ENCODE measurements at regions not wholly inside any gene's neighbourhood (a gene's known extent, or its start where the extent isn't known, plus 50 kb on each side); places are given as distances from the start of the nearest gene placed in this dataset.
"Not testable (repeated sequence)": the region's sequence is repeated elsewhere in the genome, so short reads cannot be mapped to it uniquely, and the experiment has no call there.

DNA sequence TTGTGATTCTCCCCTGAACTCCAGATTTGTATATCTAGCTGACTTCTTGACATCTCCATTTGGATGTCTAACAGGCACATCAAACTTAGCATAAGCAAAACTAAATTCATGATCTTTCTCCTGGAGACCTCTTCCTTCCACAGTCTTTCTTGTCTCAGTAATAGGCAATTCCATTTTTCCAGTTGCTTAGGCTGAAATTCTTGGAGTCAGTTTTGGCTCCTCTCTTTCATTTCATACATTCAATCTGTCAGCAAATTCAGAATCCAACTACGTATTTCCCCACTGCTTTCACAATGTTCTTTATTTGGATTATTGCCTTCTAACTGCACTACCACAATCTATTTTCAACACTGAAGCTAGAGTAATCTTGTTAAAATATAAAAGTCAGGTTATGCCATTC is 219.9 kb upstream of the GLRA2 start:
- Histone ChIP-seq H3K9me3 (ENCODE audit: insufficient read depth, low read depth, low read length) (no peaks in the 10 kb centered on the region), H3F3A (ENCODE audit: low read depth) (no peaks in the 10 kb centered on the region), H3K4me1 (ENCODE audit: insufficient read depth, low read length, poor library complexity, severe bottlenecking) (no peaks in the 10 kb centered on the region), H2AFZ (ENCODE audit: low read length) (no peak overlapping the region), H3K9ac (ENCODE audit: low read depth, low read length, poor library complexity, severe bottlenecking) (no peak overlapping the region), H3K4me2 (ENCODE audit: low read depth, low read length, poor library complexity, severe bottlenecking) (no peak overlapping the region), H4K20me1 (ENCODE audit: insufficient read depth, low read length, poor library complexity, severe bottlenecking) (no peaks in the 10 kb centered on the region), H3K4me3 (ENCODE audit: low read length, poor library complexity, severe bottlenecking) (no peak overlapping the region), H3K36me3 (ENCODE audit: insufficient read depth, low read length) (no peaks in the 10 kb centered on the region), H3K9me2 (replicated peaks; ENCODE audit: low read depth, low read length) (no peaks in the 10 kb centered on the region), H3K79me2 (ENCODE audit: insufficient read depth, low read length) (no peaks in the 10 kb centered on the region), H3K27me3 (ENCODE audit: insufficient read depth, low read length, poor library complexity, severe bottlenecking) (no peaks in the 10 kb centered on the region)
- TF ChIP-seq EZH2phosphoT487 (IDR thresholded peaks at IDR 0.05; ENCODE audit: borderline replicate concordance), result no peak
- TF ChIP-seq, protein P1, sequence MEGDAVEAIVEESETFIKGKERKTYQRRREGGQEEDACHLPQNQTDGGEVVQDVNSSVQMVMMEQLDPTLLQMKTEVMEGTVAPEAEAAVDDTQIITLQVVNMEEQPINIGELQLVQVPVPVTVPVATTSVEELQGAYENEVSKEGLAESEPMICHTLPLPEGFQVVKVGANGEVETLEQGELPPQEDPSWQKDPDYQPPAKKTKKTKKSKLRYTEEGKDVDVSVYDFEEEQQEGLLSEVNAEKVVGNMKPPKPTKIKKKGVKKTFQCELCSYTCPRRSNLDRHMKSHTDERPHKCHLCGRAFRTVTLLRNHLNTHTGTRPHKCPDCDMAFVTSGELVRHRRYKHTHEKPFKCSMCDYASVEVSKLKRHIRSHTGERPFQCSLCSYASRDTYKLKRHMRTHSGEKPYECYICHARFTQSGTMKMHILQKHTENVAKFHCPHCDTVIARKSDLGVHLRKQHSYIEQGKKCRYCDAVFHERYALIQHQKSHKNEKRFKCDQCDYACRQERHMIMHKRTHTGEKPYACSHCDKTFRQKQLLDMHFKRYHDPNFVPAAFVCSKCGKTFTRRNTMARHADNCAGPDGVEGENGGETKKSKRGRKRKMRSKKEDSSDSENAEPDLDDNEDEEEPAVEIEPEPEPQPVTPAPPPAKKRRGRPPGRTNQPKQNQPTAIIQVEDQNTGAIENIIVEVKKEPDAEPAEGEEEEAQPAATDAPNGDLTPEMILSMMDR (conservative IDR thresholded peaks at IDR 0.05; ENCODE audit: low read length), result no peak

DNA sequence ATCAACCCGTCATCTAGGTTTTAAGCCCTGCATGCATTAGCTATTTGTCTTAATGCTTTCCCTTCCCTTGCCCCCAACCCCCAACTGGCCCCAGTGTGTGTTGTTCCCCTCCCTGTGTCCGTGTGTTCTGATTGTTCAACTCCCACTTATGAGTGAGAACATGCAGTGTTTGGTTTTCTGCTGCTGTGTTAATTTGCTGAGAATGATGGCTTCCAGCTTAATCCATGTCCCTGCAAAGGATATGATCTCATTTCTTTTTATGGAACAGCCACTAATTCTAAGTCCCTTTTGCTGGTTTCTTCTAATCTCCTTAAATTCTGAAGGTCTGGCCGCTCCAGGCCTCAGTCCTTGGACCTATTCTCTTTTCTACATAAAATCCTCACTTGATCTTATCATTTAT is 220.4 kb upstream of the GLRA2 start:
- H4K20me1 ChIP-seq (ENCODE audit: insufficient read depth, low read length, poor library complexity, severe bottlenecking); H3F3A ChIP-seq (ENCODE audit: low read depth); H3K4me2 ChIP-seq (ENCODE audit: low read depth, low read length, poor library complexity, severe bottlenecking): not testable (repeated sequence)

DNA sequence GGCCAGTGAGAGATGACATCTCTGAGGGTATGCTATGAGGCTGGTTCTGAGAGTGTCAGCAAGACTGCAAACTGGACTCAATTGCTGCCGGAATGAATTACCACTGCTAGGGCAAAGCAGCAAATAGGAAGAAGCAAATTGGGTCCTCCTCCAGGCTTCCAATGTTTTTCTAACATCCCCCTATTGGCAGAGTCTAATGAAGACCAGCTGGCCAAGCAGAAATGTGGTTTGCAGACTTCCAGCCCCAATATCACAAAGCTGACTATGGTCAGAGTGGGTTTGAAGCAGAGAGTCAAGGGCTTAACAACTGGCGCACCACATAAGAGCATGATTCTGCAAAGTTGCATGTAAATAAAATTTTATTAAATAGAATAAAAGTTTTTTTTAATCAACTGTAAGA is 225.4 kb upstream of the GLRA2 start:
- TF ChIP-seq EZH2phosphoT487 (IDR thresholded peaks at IDR 0.05; ENCODE audit: borderline replicate concordance), result no peak
- TF ChIP-seq, protein P1 (conservative IDR thresholded peaks at IDR 0.05; ENCODE audit: low read length), result no peak
- Histone ChIP-seq H3K9me2 (replicated peaks; ENCODE audit: low read depth, low read length) (no peaks in the 10 kb centered on the region), H3K79me2 (ENCODE audit: insufficient read depth, low read length) (no peaks in the 10 kb centered on the region), H3K4me3 (ENCODE audit: low read length, poor library complexity, severe bottlenecking) (no peak overlapping the region), H3F3A (ENCODE audit: low read depth) (no peaks in the 10 kb centered on the region), H4K20me1 (ENCODE audit: insufficient read depth, low read length, poor library complexity, severe bottlenecking) (no peaks in the 10 kb centered on the region), H3K4me2 (ENCODE audit: low read depth, low read length, poor library complexity, severe bottlenecking) (no peak overlapping the region), H3K4me1 (ENCODE audit: insufficient read depth, low read length, poor library complexity, severe bottlenecking) (no peaks in the 10 kb centered on the region), H3K9me3 (ENCODE audit: insufficient read depth, low read depth, low read length) (no peaks in the 10 kb centered on the region), H3K9ac (ENCODE audit: low read depth, low read length, poor library complexity, severe bottlenecking) (no peak overlapping the region), H3K27me3 (ENCODE audit: insufficient read depth, low read length, poor library complexity, severe bottlenecking) (no peaks in the 10 kb centered on the region), H3K36me3 (ENCODE audit: insufficient read depth, low read length) (no peaks in the 10 kb centered on the region), H2AFZ (ENCODE audit: low read length) (no peak overlapping the region)

More for the DNA sequence above, 220.4 kb upstream of the GLRA2 start:
- not testable (repeated sequence) for H3K79me2 ChIP-seq (ENCODE audit: insufficient read depth, low read length); H3K4me1 ChIP-seq (ENCODE audit: insufficient read depth, low read length, poor library complexity, severe bottlenecking); H2AFZ ChIP-seq (ENCODE audit: low read length); H3K27me3 ChIP-seq (ENCODE audit: insufficient read depth, low read length, poor library complexity, severe bottlenecking); H3K36me3 ChIP-seq (ENCODE audit: insufficient read depth, low read length); H3K4me3 ChIP-seq (ENCODE audit: low read length, poor library complexity, severe bottlenecking); H3K9me2 ChIP-seq (replicated peaks; ENCODE audit: low read depth, low read length); H3K9me3 ChIP-seq (ENCODE audit: insufficient read depth, low read depth, low read length); H3K9ac ChIP-seq (ENCODE audit: low read depth, low read length, poor library complexity, severe bottlenecking)

DNA sequence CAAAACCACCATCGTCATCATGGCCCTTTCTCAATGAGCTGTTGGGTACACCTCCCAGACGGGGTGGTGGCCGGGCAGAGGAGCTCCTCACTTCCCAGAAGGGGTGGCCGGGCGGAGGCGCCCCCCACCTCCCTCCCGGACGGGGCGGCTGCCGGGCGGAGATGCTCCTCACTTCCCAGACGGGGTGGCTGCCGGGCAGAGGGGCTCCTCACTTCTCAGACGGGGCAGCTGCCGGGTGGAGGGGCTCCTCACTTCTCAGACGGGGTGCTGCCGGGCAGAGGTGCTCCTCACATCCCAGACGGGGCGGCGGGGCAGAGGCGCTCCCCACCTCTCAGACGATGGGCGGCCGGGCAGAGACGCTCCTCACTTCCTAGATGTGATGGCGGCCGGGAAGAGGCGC is 226.8 kb upstream of the GLRA2 start:
- not testable (repeated sequence) for H3K9me3 ChIP-seq (ENCODE audit: insufficient read depth, low read depth, low read length); H3K4me3 ChIP-seq (ENCODE audit: low read length, poor library complexity, severe bottlenecking); H3K4me1 ChIP-seq (ENCODE audit: insufficient read depth, low read length, poor library complexity, severe bottlenecking); H3F3A ChIP-seq (ENCODE audit: low read depth); H3K4me2 ChIP-seq (ENCODE audit: low read depth, low read length, poor library complexity, severe bottlenecking); H3K9me2 ChIP-seq (replicated peaks; ENCODE audit: low read depth, low read length); H3K9ac ChIP-seq (ENCODE audit: low read depth, low read length, poor library complexity, severe bottlenecking); H3K79me2 ChIP-seq (ENCODE audit: insufficient read depth, low read length); H4K20me1 ChIP-seq (ENCODE audit: insufficient read depth, low read length, poor library complexity, severe bottlenecking); H3K27me3 ChIP-seq (ENCODE audit: insufficient read depth, low read length, poor library complexity, severe bottlenecking); H3K36me3 ChIP-seq (ENCODE audit: insufficient read depth, low read length); H2AFZ ChIP-seq (ENCODE audit: low read length)

All from Loucy (cell line).